ENCODE measurements at regions not wholly inside any gene's neighbourhood (a gene's known extent, or its start where the extent isn't known, plus 50 kb on each side); places are given as distances from the start of the nearest gene placed in this dataset.

GRCh38 chr10:2351566-2351965 lies 614.2 kb upstream of the ADARB2 start:
- Histone ChIP-seq H3K9me2 (ENCODE audit: insufficient read depth) (no peaks in the 10 kb centered on the region), H3K27ac (ENCODE audit: low read depth) (no peak overlapping the region), H3K4me3 (no peak overlapping the region), H3F3A (replicated peaks; ENCODE audit: low read depth) (no peaks in the 10 kb centered on the region), H3K36me3 (ENCODE audit: insufficient read depth) (no peaks in the 10 kb centered on the region), H4K20me1 (replicated peaks; ENCODE audit: insufficient read depth) (no peaks in the 10 kb centered on the region), H3K4me1 (ENCODE audit: insufficient read depth) (no peaks in the 10 kb centered on the region), H3K27me3 (ENCODE audit: insufficient read depth) (no peaks in the 10 kb centered on the region), H3K4me2 (no peak overlapping the region), H2AFZ (0 out of 2 replicates have a peak overlapping the region, but pooled peaks have one; percentile 47), H3K79me2 (replicated peaks; ENCODE audit: insufficient read depth) (no peaks in the 10 kb centered on the region)
- no peak for TF ChIP-seq ETS1 (IDR thresholded peaks at IDR 0.05)
- TF ChIP-seq NANOG (IDR thresholded peaks at IDR 0.05; ENCODE audit: borderline replicate concordance): no peak
- no peak for TF ChIP-seq ZNF462 (CRISPR knock-in tag; IDR thresholded peaks at IDR 0.05)
- TF ChIP-seq POLR2AphosphoS5 (IDR thresholded peaks at IDR 0.05; ENCODE audit: low read depth): no peak
- no peak for TF ChIP-seq STAT1 (IDR thresholded peaks at IDR 0.05; ENCODE audit: unreplicated experiment)
- TF ChIP-seq CREB1 (CRISPR knock-in tag; IDR thresholded peaks at IDR 0.05; ENCODE audit: low read depth): no peak
- TF ChIP-seq CTCF (conservative IDR thresholded peaks at IDR 0.05; ENCODE audit: low read depth in 2 of 2): no peak
- no peak for TF ChIP-seq EZH2phosphoT487 (IDR thresholded peaks at IDR 0.05; ENCODE audit: unreplicated experiment)
- ATAC-seq (no peak), DNase-seq (ENCODE audit: low spot score) (no peak)
- Mint-ChIP-seq H3K9me3 (peaks cover 4% of the 10 kb centered on the region; the same call in 1 of the 3 replicates), H3K4me1 (no peaks in the 10 kb centered on the region), H3K27ac (no peak overlapping the region), H3K4me3 (no peak overlapping the region), H3K27me3 (ENCODE audit: insufficient read depth, low read depth, poor library complexity) (no peaks in the 10 kb centered on the region), H3K36me3 (ENCODE audit: low read depth) (no peaks in the 10 kb centered on the region)
